ENCODE measurements at regions not wholly inside any gene's neighbourhood (a gene's known extent, or its start where the extent isn't known, plus 50 kb on each side); places are given as distances from the start of the nearest gene placed in this dataset.
"Not testable (repeated sequence)": the region's sequence is repeated elsewhere in the genome, so short reads cannot be mapped to it uniquely, and the experiment has no call there.

GRCh38 chr2:72078773-72079172 lies 68.9 kb downstream of the CYP26B1 start:
- DNase-seq, result no peak

- no peak for DNase-seq
Observed at GRCh38 chr2:72077702-72078169, 69.9 kb downstream of the CYP26B1 start.

GRCh38 chr2:72073373-72073772 lies 74.3 kb downstream of the CYP26B1 start:
- not testable (repeated sequence) for DNase-seq

GRCh38 chr2:72064197-72064596 lies 83.5 kb downstream of the CYP26B1 start:
- not testable (repeated sequence) for DNase-seq

GRCh38 chr2:72062336-72062735 lies 85.3 kb downstream of the CYP26B1 start:
- no peak for DNase-seq

- DNase-seq, result no peak
Observed at GRCh38 chr2:72057308-72057707, 90.4 kb downstream of the CYP26B1 start.

- no peak for DNase-seq
Observed at GRCh38 chr2:72051971-72052505, 95.6 kb downstream of the CYP26B1 start.

- DNase-seq, result no peak
Observed at GRCh38 chr2:72051204-72051603, 96.5 kb downstream of the CYP26B1 start.

- DNase-seq, result no peak
Observed at GRCh38 chr2:72050734-72051133, 96.9 kb downstream of the CYP26B1 start.

GRCh38 chr2:72048881-72049477 lies 98.7 kb downstream of the CYP26B1 start:
- DNase-seq, result no peak

GRCh38 chr2:72043985-72044384 lies 103.7 kb downstream of the CYP26B1 start:
- DNase-seq, result no peak

- no peak for DNase-seq
Observed at GRCh38 chr2:72041638-72042111, 106.0 kb downstream of the CYP26B1 start.

- no peak for DNase-seq
Observed at GRCh38 chr2:72040629-72041571, 106.8 kb downstream of the CYP26B1 start.

GRCh38 chr2:72038524-72038923 lies 109.1 kb downstream of the CYP26B1 start:
- no peak for DNase-seq

- no peak for DNase-seq
Observed at GRCh38 chr2:72037261-72037666, 110.4 kb downstream of the CYP26B1 start.

GRCh38 chr2:72036595-72036994 lies 111.1 kb downstream of the CYP26B1 start:
- no peak for DNase-seq

- no peak for DNase-seq
Observed at GRCh38 chr2:72036173-72036545, 111.5 kb downstream of the CYP26B1 start.

GRCh38 chr2:72035518-72036172 lies 112.0 kb downstream of the CYP26B1 start:
- DNase-seq, result no peak

- no peak for DNase-seq
Observed at GRCh38 chr2:72034353-72035095, 113.1 kb downstream of the CYP26B1 start.

- DNase-seq, result no peak
Observed at GRCh38 chr2:72033636-72034035, 114.0 kb downstream of the CYP26B1 start.

- DNase-seq, result no peak
Observed at GRCh38 chr2:72032481-72033041, 115.1 kb downstream of the CYP26B1 start.

All from CD4-positive, alpha-beta T cell treated with Interferon gamma for 1 hour (primary cell).